PC-9 (cell line): ENCODE measurements at regions not wholly inside any gene's neighbourhood (a gene's known extent, or its start where the extent isn't known, plus 50 kb on each side); places are given as distances from the start of the nearest gene placed in this dataset.
A peak's percentile ranks its signal among the peaks of the same experiment; 100 is the strongest.

Experiments used
- BruUV-seq: library from RNA; stranded (reverse); fragments of 400-500 nt; replicated peaks from 2 replicates; lab custom pipeline; 2021; lab: Mats Ljungman, UMichigan
- CTCF ChIA-PET: fragments of 300-600 bp; sonication (Branson Sonifier 250); formaldehyde crosslinking; loops from one replicate; lab custom pipeline; 2022; ENCODE audit warnings: antibody characterized with exemption; lab: Charles Lee
- POLR2A ChIA-PET: fragments of 300-600 bp; sonication (Branson Sonifier 250); formaldehyde crosslinking; loops from one replicate; lab custom pipeline; 2022; ENCODE audit warnings: antibody characterized with exemption; ENCODE audit not compliant: unreplicated experiment; lab: Charles Lee
- DNase-seq, 2 experiments: peaks; one replicate each; pipeline versions ENCODE4 v3.0.0 to v3.0.0-alpha.2; 2015 to 2022; ENCODE audit warnings: mixed read lengths in 1 of 2
- H2AFZ ChIP-seq: fragments of 200-600 bp; sonication (generic); 2 replicates; pipeline ENCODE4 v1.8.1; 2017; ENCODE audit warnings: antibody characterized with exemption
- H3F3A ChIP-seq: fragments of 200-600 bp; sonication (generic); 2 replicates; pipeline ENCODE4 v1.8.1; 2017; ENCODE audit warnings: antibody characterized with exemption, mild to moderate bottlenecking, low read depth; ENCODE audit not compliant: insufficient read depth
- H3K27ac ChIP-seq: fragments of 200-600 bp; sonication (generic); 2 replicates; pipeline ENCODE4 v1.6.1; 2016; ENCODE audit warnings: mixed run types
- H3K27me3 ChIP-seq: fragments of 200-600 bp; sonication (generic); 2 replicates; pipeline ENCODE4 v1.6.1; 2016; ENCODE audit warnings: low read depth, mixed run types; ENCODE audit not compliant: insufficient read depth
- H3K36me3 ChIP-seq: fragments of 200-600 bp; sonication (generic); 2 replicates; pipeline ENCODE4 v1.6.1; 2016; ENCODE audit warnings: low read depth, mixed run types
- H3K4me1 ChIP-seq: fragments of 200-600 bp; sonication (generic); replicated peaks from 2 replicates; pipeline ENCODE4 v1.6.1; 2016; ENCODE audit warnings: mixed run types; ENCODE audit not compliant: insufficient read depth
- H3K4me2 ChIP-seq: fragments of 200-600 bp; sonication (generic); 2 replicates; pipeline ENCODE4 v1.6.1; 2017; ENCODE audit warnings: mixed run types
- H3K4me3 ChIP-seq: fragments of 200-600 bp; sonication (generic); 2 replicates; pipeline ENCODE4 v1.6.1; 2016; ENCODE audit warnings: mixed run types
- H3K79me2 ChIP-seq: fragments of 200-600 bp; sonication (generic); 2 replicates; pipeline ENCODE4 v1.6.1; 2017; ENCODE audit warnings: low read depth, mixed run types
- H3K9me2 ChIP-seq: fragments of 200-600 bp; sonication (generic); 2 replicates; pipeline ENCODE4 v1.8.1; 2017; ENCODE audit warnings: mild to moderate bottlenecking; ENCODE audit not compliant: insufficient read depth
- H3K9me3 ChIP-seq: fragments of 200-600 bp; sonication (generic); 2 replicates; pipeline ENCODE4 v1.8.1; 2016; ENCODE audit warnings: low read depth; ENCODE audit not compliant: insufficient read depth
- H4K20me1 ChIP-seq: fragments of 200-600 bp; sonication (generic); 2 replicates; pipeline ENCODE4 v1.8.1; 2017; ENCODE audit not compliant: insufficient read depth
- CTCF ChIP-seq: fragments of 200-600 bp; sonication (generic); conservative IDR thresholded peaks from 2 replicates; pipeline ENCODE4 v1.6.1; 2017; ENCODE audit warnings: mixed run types, antibody characterized with exemption, mild to moderate bottlenecking, moderate library complexity
- EZH2 ChIP-seq: fragments of 200-600 bp; sonication (generic); IDR thresholded peaks from 2 replicates; pipeline ENCODE4 v1.8.0; 2017; ENCODE audit warnings: antibody characterized with exemption, low read depth
- intact Hi-C: fragments of 100-400 bp; cut with micrococcal nuclease; formaldehyde crosslinking; loops from one replicate; pipeline ENCODE4 v1.10.0; 2022; ENCODE audit not compliant: unreplicated experiment

- POLR2A ChIA-PET: no interaction called here
These were observed 72.6 kb downstream of the ISX start for GRCh38 chr22:35138521-35138920.

GRCh38 chr22:35140879-35141745 lies 75.2 kb downstream of the ISX start:
- ChIA-PET POLR2A (interaction anchor here (0.5 to 0.7 kb wide), 2 partner anchors 171 to 850 kb away, joined by 3 to 5 read pairs; no protein-coding TSS in a partner anchor), CTCF (no interaction called here)
- intact Hi-C loops: no loop called here

More at GRCh38 chr22:35138521-35138920, 72.6 kb downstream of the ISX start:
- no peaks in the 10 kb centered on the region for H3K79me2 ChIP-seq
- no peaks in the 10 kb centered on the region for H3F3A ChIP-seq
- no peaks in the 10 kb centered on the region for H3K9me3 ChIP-seq
- CTCF ChIA-PET: no interaction called here
- H3K4me2 ChIP-seq: no peak overlapping the region
- H2AFZ ChIP-seq: no peak overlapping the region
- DNase-seq: no peak
- no peak overlapping the region for H3K27ac ChIP-seq
- H3K4me3 ChIP-seq: no peak overlapping the region
- H4K20me1 ChIP-seq: no peaks in the 10 kb centered on the region
- peaks cover 45% of the 10 kb centered on the region for H3K27me3 ChIP-seq
- no TSS peak for BruUV-seq
- H3K4me1 ChIP-seq: no peaks in the 10 kb centered on the region
- no peaks in the 10 kb centered on the region for H3K36me3 ChIP-seq
- intact Hi-C loops: no loop called here
- TF ChIP-seq CTCF (no peak), EZH2 (no peak)
- no peaks in the 10 kb centered on the region for H3K9me2 ChIP-seq

GRCh38 chr22:35148381-35148780 lies 82.4 kb downstream of the ISX start:
- no peak overlapping the region for H3K4me2 ChIP-seq
- H3K27me3 ChIP-seq: peaks cover 55% of the 10 kb centered on the region
- no peak overlapping the region for H3K27ac ChIP-seq
- intact Hi-C loops: no loop called here
- H2AFZ ChIP-seq: no peak overlapping the region
- H4K20me1 ChIP-seq: no peaks in the 10 kb centered on the region
- no peaks in the 10 kb centered on the region for H3K36me3 ChIP-seq
- no peaks in the 10 kb centered on the region for H3K79me2 ChIP-seq
- TF ChIP-seq CTCF (no peak), EZH2 (no peak)
- ChIA-PET CTCF (no interaction called here), POLR2A (no interaction called here)
- DNase-seq: no peak
- no peak overlapping the region for H3K4me3 ChIP-seq
- no TSS peak for BruUV-seq
- H3F3A ChIP-seq: no peaks in the 10 kb centered on the region
- no peaks in the 10 kb centered on the region for H3K9me2 ChIP-seq
- no peaks in the 10 kb centered on the region for H3K4me1 ChIP-seq
- H3K9me3 ChIP-seq: no peaks in the 10 kb centered on the region

More at GRCh38 chr22:35140879-35141745, 75.2 kb downstream of the ISX start:
- Histone ChIP-seq H3K79me2 (no peaks in the 10 kb centered on the region), H3K27ac (no peak overlapping the region), H3K36me3 (no peaks in the 10 kb centered on the region), H3K9me3 (no peaks in the 10 kb centered on the region), H3F3A (no peaks in the 10 kb centered on the region), H2AFZ (no peak overlapping the region), H3K4me3 (no peak overlapping the region), H3K4me2 (no peak overlapping the region), H3K27me3 (peaks cover 30% of the 10 kb centered on the region), H4K20me1 (no peaks in the 10 kb centered on the region), H3K9me2 (no peaks in the 10 kb centered on the region), H3K4me1 (no peaks in the 10 kb centered on the region)
- BruUV-seq: no TSS peak
- TF ChIP-seq EZH2 (no peak), CTCF (peak; percentile 36; the same call in 1 of the 2 replicates)
- peak; percentile 2 to 46 for DNase-seq
